ENCODE measurements at regions not wholly inside any gene's neighbourhood (a gene's known extent, or its start where the extent isn't known, plus 50 kb on each side); places are given as distances from the start of the nearest gene placed in this dataset.

GRCh38 chr3:74434406-74434805 is 180.1 kb downstream of the CNTN3 start:
- TF ChIP-seq CBFB (CRISPR knock-in tag; IDR thresholded peaks at IDR 0.05; ENCODE audit: low read depth) (no peak), ZNF671 (CRISPR knock-in tag; IDR thresholded peaks at IDR 0.05) (no peak), ZNF281 (CRISPR knock-in tag; IDR thresholded peaks at IDR 0.05) (no peak), MLX (CRISPR knock-in tag; IDR thresholded peaks at IDR 0.05) (no peak), ZNF532 (CRISPR knock-in tag; IDR thresholded peaks at IDR 0.05; ENCODE audit: borderline replicate concordance) (no peak), OVOL2 (CRISPR knock-in tag; IDR thresholded peaks at IDR 0.05; ENCODE audit: borderline replicate concordance) (no peak), NFYB (CRISPR knock-in tag; conservative IDR thresholded peaks at IDR 0.05; ENCODE audit: low read depth) (no peak), ZNF423 (CRISPR knock-in tag; IDR thresholded peaks at IDR 0.05) (no peak), RORB (CRISPR knock-in tag; IDR thresholded peaks at IDR 0.05) (no peak), E2F4 (CRISPR knock-in tag; IDR thresholded peaks at IDR 0.05; ENCODE audit: borderline replicate concordance, low read depth) (no peak)
- TF ChIP-seq, protein P1, sequence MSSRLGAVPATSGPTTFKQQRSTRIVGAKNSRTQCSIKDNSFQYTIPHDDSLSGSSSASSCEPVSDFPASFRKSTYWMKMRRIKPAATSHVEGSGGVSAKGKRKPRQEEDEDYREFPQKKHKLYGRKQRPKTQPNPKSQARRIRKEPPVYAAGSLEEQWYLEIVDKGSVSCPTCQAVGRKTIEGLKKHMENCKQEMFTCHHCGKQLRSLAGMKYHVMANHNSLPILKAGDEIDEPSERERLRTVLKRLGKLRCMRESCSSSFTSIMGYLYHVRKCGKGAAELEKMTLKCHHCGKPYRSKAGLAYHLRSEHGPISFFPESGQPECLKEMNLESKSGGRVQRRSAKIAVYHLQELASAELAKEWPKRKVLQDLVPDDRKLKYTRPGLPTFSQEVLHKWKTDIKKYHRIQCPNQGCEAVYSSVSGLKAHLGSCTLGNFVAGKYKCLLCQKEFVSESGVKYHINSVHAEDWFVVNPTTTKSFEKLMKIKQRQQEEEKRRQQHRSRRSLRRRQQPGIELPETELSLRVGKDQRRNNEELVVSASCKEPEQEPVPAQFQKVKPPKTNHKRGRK (CRISPR knock-in tag; IDR thresholded peaks at IDR 0.05; ENCODE audit: borderline replicate concordance): no peak
- TF ChIP-seq, protein P2, sequence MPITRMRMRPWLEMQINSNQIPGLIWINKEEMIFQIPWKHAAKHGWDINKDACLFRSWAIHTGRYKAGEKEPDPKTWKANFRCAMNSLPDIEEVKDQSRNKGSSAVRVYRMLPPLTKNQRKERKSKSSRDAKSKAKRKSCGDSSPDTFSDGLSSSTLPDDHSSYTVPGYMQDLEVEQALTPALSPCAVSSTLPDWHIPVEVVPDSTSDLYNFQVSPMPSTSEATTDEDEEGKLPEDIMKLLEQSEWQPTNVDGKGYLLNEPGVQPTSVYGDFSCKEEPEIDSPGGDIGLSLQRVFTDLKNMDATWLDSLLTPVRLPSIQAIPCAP (CRISPR knock-in tag; IDR thresholded peaks at IDR 0.05): no peak
- DNase-seq (ENCODE audit: low spot score) (no peak), ATAC-seq (no peak)
- H3K9me3 Mint-ChIP-seq: no peaks in the 10 kb centered on the region
- POLR2A ChIA-PET: no interaction called here
- no peaks in the 10 kb centered on the region for H3K36me3 Mint-ChIP-seq
- H3K4me1 Mint-ChIP-seq: no peaks in the 10 kb centered on the region
- H3K27ac Mint-ChIP-seq: no peak overlapping the region
- no peaks in the 10 kb centered on the region for H3K27me3 Mint-ChIP-seq (ENCODE audit: low read depth)
- no peak overlapping the region for H3K4me3 Mint-ChIP-seq
- CTCF ChIA-PET: no interaction called here

GRCh38 chr3:74426571-74426970 is 187.9 kb downstream of the CNTN3 start:
- H3K4me3 Mint-ChIP-seq: no peak overlapping the region
- no peak for ATAC-seq
- no peaks in the 10 kb centered on the region for H3K9me3 Mint-ChIP-seq
- no peak overlapping the region for H3K27ac Mint-ChIP-seq
- H3K4me1 Mint-ChIP-seq: no peaks in the 10 kb centered on the region
- ChIA-PET CTCF (interaction anchor here (0.6 kb wide), 1 partner anchor 74 kb away, joined by 3 read pairs; no protein-coding TSS in a partner anchor), POLR2A (no interaction called here)
- no peaks in the 10 kb centered on the region for H3K27me3 Mint-ChIP-seq (ENCODE audit: low read depth)
- no peaks in the 10 kb centered on the region for H3K36me3 Mint-ChIP-seq
- no peak for DNase-seq (ENCODE audit: low spot score)
- TF ChIP-seq, protein P1 (CRISPR knock-in tag; IDR thresholded peaks at IDR 0.05; ENCODE audit: borderline replicate concordance): no peak
- TF ChIP-seq MXD4 (CRISPR knock-in tag; IDR thresholded peaks at IDR 0.05; ENCODE audit: borderline replicate concordance) (no peak), HMGXB4 (CRISPR knock-in tag; IDR thresholded peaks at IDR 0.05) (no peak), ZBTB21 (CRISPR knock-in tag; IDR thresholded peaks at IDR 0.05; ENCODE audit: borderline replicate concordance) (no peak), RORB (CRISPR knock-in tag; IDR thresholded peaks at IDR 0.05) (no peak)
- TF ChIP-seq, protein P3, sequence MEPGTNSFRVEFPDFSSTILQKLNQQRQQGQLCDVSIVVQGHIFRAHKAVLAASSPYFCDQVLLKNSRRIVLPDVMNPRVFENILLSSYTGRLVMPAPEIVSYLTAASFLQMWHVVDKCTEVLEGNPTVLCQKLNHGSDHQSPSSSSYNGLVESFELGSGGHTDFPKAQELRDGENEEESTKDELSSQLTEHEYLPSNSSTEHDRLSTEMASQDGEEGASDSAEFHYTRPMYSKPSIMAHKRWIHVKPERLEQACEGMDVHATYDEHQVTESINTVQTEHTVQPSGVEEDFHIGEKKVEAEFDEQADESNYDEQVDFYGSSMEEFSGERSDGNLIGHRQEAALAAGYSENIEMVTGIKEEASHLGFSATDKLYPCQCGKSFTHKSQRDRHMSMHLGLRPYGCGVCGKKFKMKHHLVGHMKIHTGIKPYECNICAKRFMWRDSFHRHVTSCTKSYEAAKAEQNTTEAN (CRISPR knock-in tag; IDR thresholded peaks at IDR 0.05): no peak
